ENCODE measurements at regions not wholly inside any gene's neighbourhood (a gene's known extent, or its start where the extent isn't known, plus 50 kb on each side); places are given as distances from the start of the nearest gene placed in this dataset.

GRCh38 chr5:103764403-103764802, 201.8 kb upstream of the NUDT12 start:
- H3K27ac ChIP-seq (ENCODE audit: low read depth, low read length) = no peak overlapping the region
- H3K4me2 ChIP-seq (ENCODE audit: low read length) = no peak overlapping the region
- no peaks in the 10 kb centered on the region for H3K9me3 ChIP-seq (ENCODE audit: insufficient read depth, low read depth, low read length)
- Mint-ChIP-seq H3K4me3 (ENCODE audit: unreplicated experiment) (no peak overlapping the region), H3K9me3 (ENCODE audit: unreplicated experiment) (no peaks in the 10 kb centered on the region), H3K27ac (ENCODE audit: unreplicated experiment) (no peak overlapping the region), H3K4me1 (ENCODE audit: low read depth, unreplicated experiment) (no peaks in the 10 kb centered on the region), H3K27me3 (ENCODE audit: low read depth, unreplicated experiment) (no peaks in the 10 kb centered on the region), H3K36me3 (ENCODE audit: low read depth, unreplicated experiment) (no peaks in the 10 kb centered on the region)
- TF ChIP-seq, protein P1, sequence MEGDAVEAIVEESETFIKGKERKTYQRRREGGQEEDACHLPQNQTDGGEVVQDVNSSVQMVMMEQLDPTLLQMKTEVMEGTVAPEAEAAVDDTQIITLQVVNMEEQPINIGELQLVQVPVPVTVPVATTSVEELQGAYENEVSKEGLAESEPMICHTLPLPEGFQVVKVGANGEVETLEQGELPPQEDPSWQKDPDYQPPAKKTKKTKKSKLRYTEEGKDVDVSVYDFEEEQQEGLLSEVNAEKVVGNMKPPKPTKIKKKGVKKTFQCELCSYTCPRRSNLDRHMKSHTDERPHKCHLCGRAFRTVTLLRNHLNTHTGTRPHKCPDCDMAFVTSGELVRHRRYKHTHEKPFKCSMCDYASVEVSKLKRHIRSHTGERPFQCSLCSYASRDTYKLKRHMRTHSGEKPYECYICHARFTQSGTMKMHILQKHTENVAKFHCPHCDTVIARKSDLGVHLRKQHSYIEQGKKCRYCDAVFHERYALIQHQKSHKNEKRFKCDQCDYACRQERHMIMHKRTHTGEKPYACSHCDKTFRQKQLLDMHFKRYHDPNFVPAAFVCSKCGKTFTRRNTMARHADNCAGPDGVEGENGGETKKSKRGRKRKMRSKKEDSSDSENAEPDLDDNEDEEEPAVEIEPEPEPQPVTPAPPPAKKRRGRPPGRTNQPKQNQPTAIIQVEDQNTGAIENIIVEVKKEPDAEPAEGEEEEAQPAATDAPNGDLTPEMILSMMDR (IDR thresholded peaks at IDR 0.05; ENCODE audit: insufficient read depth, low read depth, low read length) = no peak
- TF ChIP-seq EZH2 (IDR thresholded peaks at IDR 0.05; ENCODE audit: insufficient read depth, low read length) = no peak
- FAIRE-seq (no peak), DNase-seq (ENCODE audit: low read depth) (no peak)
- no peaks in the 10 kb centered on the region for H3K36me3 ChIP-seq (ENCODE audit: insufficient read depth, low read length)
- no peak overlapping the region for H3K9ac ChIP-seq (ENCODE audit: low read length)
- H3K79me2 ChIP-seq (ENCODE audit: insufficient read depth, low read length) = no peaks in the 10 kb centered on the region
- H3K4me3 ChIP-seq (ENCODE audit: insufficient read depth, low read depth, low read length) = no peak overlapping the region
- no peaks in the 10 kb centered on the region for H3K4me1 ChIP-seq (ENCODE audit: insufficient read depth, low read length)
- no peak overlapping the region for H2AFZ ChIP-seq (ENCODE audit: low read depth, low read length)
- no peaks in the 10 kb centered on the region for H3K27me3 ChIP-seq (ENCODE audit: insufficient read depth, low read length)
- H4K20me1 ChIP-seq (ENCODE audit: insufficient read depth, low read length) = no peaks in the 10 kb centered on the region

DNA sequence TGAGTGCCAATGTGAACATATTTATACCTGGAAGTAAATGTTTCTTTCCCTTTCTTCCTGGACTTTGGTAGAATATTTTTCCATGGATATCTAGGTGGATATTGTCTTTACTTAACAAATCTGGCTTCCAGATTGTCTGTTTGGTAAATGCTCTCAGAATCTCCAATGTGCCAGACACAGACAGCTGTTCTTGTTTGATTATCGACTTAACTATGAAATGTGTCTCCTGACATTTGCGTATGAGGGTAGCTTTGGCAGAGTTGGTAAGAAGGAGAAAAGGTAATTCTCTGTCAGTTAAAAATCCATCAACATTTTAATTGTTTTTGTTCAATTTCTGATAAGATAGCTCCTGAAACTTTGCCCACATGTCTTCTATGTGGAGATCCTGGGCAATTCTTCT, 196.4 kb upstream of the NUDT12 start:
- Histone ChIP-seq H3K27me3 (ENCODE audit: insufficient read depth, low read length) (no peaks in the 10 kb centered on the region), H3K4me1 (ENCODE audit: insufficient read depth, low read length) (no peaks in the 10 kb centered on the region), H2AFZ (ENCODE audit: low read depth, low read length) (no peak overlapping the region), H3K9ac (ENCODE audit: low read length) (no peak overlapping the region), H3K36me3 (ENCODE audit: insufficient read depth, low read length) (no peaks in the 10 kb centered on the region), H3K27ac (ENCODE audit: low read depth, low read length) (no peak overlapping the region), H3K4me2 (ENCODE audit: low read length) (no peak overlapping the region), H3K9me3 (ENCODE audit: insufficient read depth, low read depth, low read length) (no peaks in the 10 kb centered on the region), H3K4me3 (ENCODE audit: insufficient read depth, low read depth, low read length) (no peak overlapping the region), H4K20me1 (ENCODE audit: insufficient read depth, low read length) (no peaks in the 10 kb centered on the region), H3K79me2 (ENCODE audit: insufficient read depth, low read length) (no peaks in the 10 kb centered on the region)
- TF ChIP-seq, protein P1 (IDR thresholded peaks at IDR 0.05; ENCODE audit: insufficient read depth, low read depth, low read length) = no peak
- no peak for TF ChIP-seq EZH2 (IDR thresholded peaks at IDR 0.05; ENCODE audit: insufficient read depth, low read length)
- H3K4me3 Mint-ChIP-seq (ENCODE audit: unreplicated experiment) = no peak overlapping the region
- no peak overlapping the region for H3K27ac Mint-ChIP-seq (ENCODE audit: unreplicated experiment)
- DNase-seq (ENCODE audit: low read depth) (no peak), FAIRE-seq (no peak)
- no peaks in the 10 kb centered on the region for H3K27me3 Mint-ChIP-seq (ENCODE audit: low read depth, unreplicated experiment)
- no peaks in the 10 kb centered on the region for H3K4me1 Mint-ChIP-seq (ENCODE audit: low read depth, unreplicated experiment)
- no peaks in the 10 kb centered on the region for H3K36me3 Mint-ChIP-seq (ENCODE audit: low read depth, unreplicated experiment)
- no peaks in the 10 kb centered on the region for H3K9me3 Mint-ChIP-seq (ENCODE audit: unreplicated experiment)

DNA sequence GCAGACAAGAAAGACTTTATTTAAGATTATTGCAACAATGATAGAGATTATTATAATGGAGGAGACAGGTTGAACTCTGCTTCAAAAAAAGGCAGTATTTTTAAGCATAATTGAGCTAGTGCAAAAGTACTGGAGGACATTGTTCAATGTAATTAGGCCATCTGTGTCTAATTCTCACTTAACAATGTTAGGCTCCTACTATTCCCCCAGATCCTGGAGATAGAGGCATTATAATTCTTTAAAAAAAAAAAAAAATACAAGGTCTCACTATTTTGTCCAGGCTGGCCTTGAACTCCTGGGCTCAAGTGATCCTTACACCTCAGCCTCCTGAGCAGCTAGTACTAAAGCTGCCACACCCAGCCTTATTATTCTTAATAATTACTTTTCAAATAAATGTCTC, 193.4 kb upstream of the NUDT12 start:
- H3K9me3 ChIP-seq (ENCODE audit: insufficient read depth, low read depth, low read length) = no peaks in the 10 kb centered on the region
- H3K79me2 ChIP-seq (ENCODE audit: insufficient read depth, low read length) = no peaks in the 10 kb centered on the region
- H3K9ac ChIP-seq (ENCODE audit: low read length) = no peak overlapping the region
- H3K36me3 ChIP-seq (ENCODE audit: insufficient read depth, low read length) = no peaks in the 10 kb centered on the region
- no peak overlapping the region for H3K4me2 ChIP-seq (ENCODE audit: low read length)
- H3K27ac Mint-ChIP-seq (ENCODE audit: unreplicated experiment) = no peak overlapping the region
- no peak overlapping the region for H3K4me3 Mint-ChIP-seq (ENCODE audit: unreplicated experiment)
- H3K9me3 Mint-ChIP-seq (ENCODE audit: unreplicated experiment) = no peaks in the 10 kb centered on the region
- no peaks in the 10 kb centered on the region for H3K36me3 Mint-ChIP-seq (ENCODE audit: low read depth, unreplicated experiment)
- H3K27me3 Mint-ChIP-seq (ENCODE audit: low read depth, unreplicated experiment) = no peaks in the 10 kb centered on the region
- no peaks in the 10 kb centered on the region for H3K4me1 Mint-ChIP-seq (ENCODE audit: low read depth, unreplicated experiment)
- H2AFZ ChIP-seq (ENCODE audit: low read depth, low read length) = no peak overlapping the region
- no peaks in the 10 kb centered on the region for H4K20me1 ChIP-seq (ENCODE audit: insufficient read depth, low read length)
- no peak for TF ChIP-seq EZH2 (IDR thresholded peaks at IDR 0.05; ENCODE audit: insufficient read depth, low read length)
- TF ChIP-seq, protein P1 (IDR thresholded peaks at IDR 0.05; ENCODE audit: insufficient read depth, low read depth, low read length) = no peak
- FAIRE-seq = no peak
- no peak overlapping the region for H3K4me3 ChIP-seq (ENCODE audit: insufficient read depth, low read depth, low read length)
- no peaks in the 10 kb centered on the region for H3K4me1 ChIP-seq (ENCODE audit: insufficient read depth, low read length)
- no peaks in the 10 kb centered on the region for H3K27me3 ChIP-seq (ENCODE audit: insufficient read depth, low read length)
- no peak overlapping the region for H3K27ac ChIP-seq (ENCODE audit: low read depth, low read length)
- DNase-seq (ENCODE audit: low read depth) = no peak

Data from astrocyte (in vitro differentiated cells and primary cell).